ENCODE measurements at regions not wholly inside any gene's neighbourhood (a gene's known extent, or its start where the extent isn't known, plus 50 kb on each side); places are given as distances from the start of the nearest gene placed in this dataset.

DNA sequence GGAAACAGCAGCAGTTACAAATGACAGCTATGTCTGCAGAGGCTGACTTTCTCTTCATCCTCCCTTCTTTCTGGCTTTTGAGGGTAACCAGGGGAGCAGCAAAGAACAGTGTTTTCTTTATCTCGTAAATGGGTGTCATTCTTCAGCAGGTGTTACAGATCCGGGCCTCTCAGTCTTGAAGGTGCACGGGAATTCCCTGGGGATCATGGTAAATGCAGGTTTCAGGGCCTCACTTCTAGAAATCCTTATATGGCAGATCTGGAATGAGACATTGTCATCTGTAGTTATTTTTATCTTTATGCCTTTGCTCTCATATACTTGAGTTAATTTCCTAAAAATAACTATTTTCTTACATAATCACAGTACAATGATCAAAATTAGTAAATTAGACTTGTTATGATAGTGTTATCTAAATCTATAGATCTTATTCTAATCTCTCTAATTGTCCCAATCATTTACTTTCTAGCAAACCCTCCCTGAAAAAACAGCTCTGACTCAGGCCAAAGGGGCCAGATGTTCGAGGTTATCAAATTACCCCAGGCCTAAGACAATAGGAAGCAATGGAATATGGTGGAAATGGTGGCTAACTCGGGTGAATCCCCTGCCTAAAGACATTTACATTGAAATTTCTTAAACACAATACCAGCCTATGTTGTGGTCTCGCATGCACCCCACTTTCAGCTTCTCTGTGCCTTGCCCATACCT lies 145.0 kb downstream of the CAND1 start:
- no peak for TF ChIP-seq CTCF (conservative IDR thresholded peaks at IDR 0.05)
- TF ChIP-seq EZH2 (IDR thresholded peaks at IDR 0.05; ENCODE audit: low read depth) = no peak
